SK-N-SH treated with all-trans-retinoic acid at 6 μM for 48 hours (cell line): ENCODE measurements at regions not wholly inside any gene's neighbourhood (a gene's known extent, or its start where the extent isn't known, plus 50 kb on each side); places are given as distances from the start of the nearest gene placed in this dataset.

ENCODE experiments used
- OSR1 ChIP-seq: fragments of 250-450 bp; sonication (Bioruptor Pico); IDR thresholded peaks from 2 replicates; pipeline ENCODE4 v1.8.0; 2022; ENCODE audit warnings: moderate library complexity, mild to moderate bottlenecking, inconsistent platforms
- PATZ1 ChIP-seq: fragments of 250-450 bp; sonication (Bioruptor Pico); IDR thresholded peaks from 2 replicates; pipeline ENCODE4 v1.8.0; 2020; ENCODE audit warnings: mild to moderate bottlenecking, moderate library complexity, borderline replicate concordance

DNA sequence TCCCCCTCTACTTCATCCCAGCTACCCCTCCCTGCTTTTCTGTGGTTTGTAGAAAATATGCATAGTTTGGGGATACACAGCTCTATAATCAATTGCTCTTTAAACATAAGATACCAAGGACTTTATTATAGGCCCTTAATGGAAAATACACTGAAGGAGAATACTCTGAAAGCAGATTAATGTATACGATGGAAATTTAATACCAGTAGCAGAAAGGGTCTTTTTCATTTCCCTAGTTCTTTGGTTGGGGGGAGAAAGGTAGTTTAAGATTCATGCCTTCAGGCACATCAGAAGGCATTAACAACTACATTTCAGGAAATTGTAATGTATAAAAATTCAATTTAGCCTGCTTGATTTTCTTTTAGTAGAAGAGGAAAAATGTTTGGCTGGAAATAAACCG lies 452.9 kb upstream of the ZNF608 start:
- no peak for TF ChIP-seq OSR1
- TF ChIP-seq PATZ1 (CRISPR knock-in tag), result no peak
